Neural progenitor cell (in vitro differentiated cells): ENCODE measurements at regions not wholly inside any gene's neighbourhood (a gene's known extent, or its start where the extent isn't known, plus 50 kb on each side); places are given as distances from the start of the nearest gene placed in this dataset.
"Not testable (repeated sequence)": the region's sequence is repeated elsewhere in the genome, so short reads cannot be mapped to it uniquely, and the experiment has no call there.

ENCODE experiments used
- DNase-seq: peaks from one replicate; pipeline ENCODE4 v3.0.0-alpha.2; 2016; ENCODE audit warnings: low spot score
- H2AFZ ChIP-seq: fragments of 200-600 bp; sonication (generic); replicated peaks from 2 replicates; pipeline ENCODE4 v1.6.1; 2016; ENCODE audit warnings: antibody characterized with exemption
- H3F3A ChIP-seq: fragments of 200-600 bp; sonication (generic); 2 replicates; pipeline ENCODE4 v1.6.1; 2016; ENCODE audit warnings: antibody characterized with exemption, low read depth
- H3K27ac ChIP-seq: fragments of 200-600 bp; sonication (generic); 2 replicates; pipeline ENCODE4 v1.5.1; 2016; ENCODE audit warnings: mild to moderate bottlenecking
- H3K27me3 ChIP-seq: fragments of 200-600 bp; sonication (generic); 2 replicates; pipeline ENCODE4 v1.6.1; 2016; ENCODE audit warnings: mild to moderate bottlenecking, moderate library complexity
- H3K36me3 ChIP-seq: fragments of 200-600 bp; sonication (generic); 2 replicates; pipeline ENCODE4 v1.5.1; 2016
- H3K4me1 ChIP-seq: fragments of 200-600 bp; sonication (generic); 2 replicates; pipeline ENCODE4 v1.6.1; 2016; ENCODE audit warnings: mixed run types
- H3K4me2 ChIP-seq: fragments of 200-600 bp; sonication (generic); 2 replicates; pipeline ENCODE4 v1.6.1; 2016
- H3K4me3 ChIP-seq: fragments of 200-600 bp; sonication (generic); 2 replicates; pipeline ENCODE4 v1.5.1; 2016
- H3K79me2 ChIP-seq: fragments of 200-600 bp; sonication (generic); 2 replicates; pipeline ENCODE4 v1.6.1; 2016; ENCODE audit warnings: low read depth
- H3K9ac ChIP-seq: fragments of 200-600 bp; sonication (generic); 2 replicates; pipeline ENCODE4 v1.6.1; 2016
- H3K9me3 ChIP-seq: fragments of 200-600 bp; sonication (generic); 2 replicates; pipeline ENCODE4 v1.5.1; 2016; ENCODE audit warnings: low read depth
- H4K20me1 ChIP-seq: fragments of 200-600 bp; sonication (generic); 2 replicates; pipeline ENCODE4 v1.6.1; 2016; ENCODE audit warnings: low read depth
- H3K27ac Mint-ChIP-seq: 3 replicates; pipeline ENCODE4 v1.8.0; 2021; ENCODE audit warnings: mixed read lengths
- H3K27me3 Mint-ChIP-seq: 2 replicates; pipeline ENCODE4 v1.8.0; 2022; ENCODE audit warnings: low read depth, mild to moderate bottlenecking, inconsistent platforms, moderate library complexity, mixed read lengths; ENCODE audit not compliant: insufficient read depth
- H3K36me3 Mint-ChIP-seq: 3 replicates; pipeline ENCODE4 v1.8.0; 2021; ENCODE audit warnings: mixed read lengths
- H3K4me1 Mint-ChIP-seq: 3 replicates; pipeline ENCODE4 v1.8.0; 2021; ENCODE audit warnings: mixed read lengths
- H3K4me3 Mint-ChIP-seq: 3 replicates; pipeline ENCODE4 v1.8.0; 2021; ENCODE audit warnings: mild to moderate bottlenecking, moderate library complexity, mixed read lengths
- H3K9me3 Mint-ChIP-seq: 3 replicates; pipeline ENCODE4 v1.8.0; 2020; ENCODE audit warnings: mixed read lengths
- EZH2 ChIP-seq: fragments of 200-600 bp; sonication (generic); IDR thresholded peaks from 2 replicates; pipeline ENCODE4 v1.6.1; 2017; ENCODE audit warnings: antibody characterized with exemption, mild to moderate bottlenecking, moderate library complexity
- EZH2phosphoT487 ChIP-seq: fragments of 200-600 bp; sonication (generic); IDR thresholded peaks from 2 replicates; pipeline ENCODE4 v1.6.1; 2017; ENCODE audit warnings: antibody characterized with exemption
- TF ChIP-seq, protein P1 (sequence below): fragments of 200-600 bp; sonication (generic); IDR thresholded peaks from 2 replicates; pipeline ENCODE4 v1.5.1; 2017; ENCODE audit warnings: antibody characterized with exemption, mild to moderate bottlenecking

DNA sequence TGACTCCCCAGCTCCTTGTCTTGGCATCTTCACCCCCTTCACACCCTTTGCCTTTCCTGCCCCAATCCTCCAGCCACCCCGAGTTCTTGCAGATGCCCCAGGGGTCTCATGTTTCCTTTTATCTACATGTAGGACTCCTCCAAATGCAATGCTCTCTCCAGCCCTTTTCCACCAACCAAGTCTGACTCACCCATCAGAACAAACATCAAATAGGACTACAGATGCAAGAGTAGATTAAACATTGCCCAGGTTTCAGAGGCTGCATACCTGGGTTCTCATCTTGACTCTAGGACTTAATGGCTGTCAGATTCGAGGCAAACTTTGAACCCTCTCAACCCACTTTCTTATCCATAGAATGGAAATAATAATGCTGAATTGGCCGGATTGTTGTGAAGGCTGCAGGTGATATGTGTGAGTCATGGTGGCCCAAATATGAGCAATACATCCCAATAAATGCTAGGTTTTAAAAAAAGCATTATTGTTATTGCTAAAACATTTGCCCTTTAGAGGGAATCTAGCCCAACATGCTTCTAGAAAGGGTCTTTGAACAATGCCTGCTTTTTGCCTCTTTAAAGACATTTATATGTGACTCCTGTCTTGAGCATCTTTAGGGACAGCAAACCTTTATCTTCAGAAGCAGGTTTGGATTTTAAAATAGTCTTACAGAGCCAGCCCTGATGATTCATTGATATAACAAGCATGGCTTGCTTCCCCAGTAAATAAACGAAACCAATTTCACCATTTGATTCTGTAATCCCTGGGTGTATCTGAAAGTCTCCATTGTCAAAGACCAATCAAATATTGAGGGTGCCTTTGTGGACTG is 310.1 kb downstream of the FOXL1 start:
- H3K36me3 ChIP-seq = no peaks in the 10 kb centered on the region
- no peak for DNase-seq
- H2AFZ ChIP-seq = no peak overlapping the region
- H3K27ac ChIP-seq = no peak overlapping the region
- H3K27me3 ChIP-seq = no peaks in the 10 kb centered on the region
- H3K27ac Mint-ChIP-seq = no peak overlapping the region
- H4K20me1 ChIP-seq = no peaks in the 10 kb centered on the region
- H3K9ac ChIP-seq = no peak overlapping the region
- H3K9me3 ChIP-seq = no peaks in the 10 kb centered on the region
- peaks cover 2% of the 10 kb centered on the region for H3F3A ChIP-seq
- no peaks in the 10 kb centered on the region for H3K36me3 Mint-ChIP-seq
- H3K27me3 Mint-ChIP-seq = peaks cover 6% of the 10 kb centered on the region
- H3K4me1 Mint-ChIP-seq = peaks cover 13% of the 10 kb centered on the region
- no peak overlapping the region for H3K4me3 ChIP-seq
- H3K4me1 ChIP-seq = peaks cover 10% of the 10 kb centered on the region
- H3K4me3 Mint-ChIP-seq = no peak overlapping the region
- no peak overlapping the region for H3K4me2 ChIP-seq
- TF ChIP-seq EZH2phosphoT487 (no peak), EZH2 (no peak)
- TF ChIP-seq, protein P1, sequence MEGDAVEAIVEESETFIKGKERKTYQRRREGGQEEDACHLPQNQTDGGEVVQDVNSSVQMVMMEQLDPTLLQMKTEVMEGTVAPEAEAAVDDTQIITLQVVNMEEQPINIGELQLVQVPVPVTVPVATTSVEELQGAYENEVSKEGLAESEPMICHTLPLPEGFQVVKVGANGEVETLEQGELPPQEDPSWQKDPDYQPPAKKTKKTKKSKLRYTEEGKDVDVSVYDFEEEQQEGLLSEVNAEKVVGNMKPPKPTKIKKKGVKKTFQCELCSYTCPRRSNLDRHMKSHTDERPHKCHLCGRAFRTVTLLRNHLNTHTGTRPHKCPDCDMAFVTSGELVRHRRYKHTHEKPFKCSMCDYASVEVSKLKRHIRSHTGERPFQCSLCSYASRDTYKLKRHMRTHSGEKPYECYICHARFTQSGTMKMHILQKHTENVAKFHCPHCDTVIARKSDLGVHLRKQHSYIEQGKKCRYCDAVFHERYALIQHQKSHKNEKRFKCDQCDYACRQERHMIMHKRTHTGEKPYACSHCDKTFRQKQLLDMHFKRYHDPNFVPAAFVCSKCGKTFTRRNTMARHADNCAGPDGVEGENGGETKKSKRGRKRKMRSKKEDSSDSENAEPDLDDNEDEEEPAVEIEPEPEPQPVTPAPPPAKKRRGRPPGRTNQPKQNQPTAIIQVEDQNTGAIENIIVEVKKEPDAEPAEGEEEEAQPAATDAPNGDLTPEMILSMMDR = no peak
- H3K79me2 ChIP-seq = no peaks in the 10 kb centered on the region
- peaks cover 2% of the 10 kb centered on the region for H3K9me3 Mint-ChIP-seq

DNA sequence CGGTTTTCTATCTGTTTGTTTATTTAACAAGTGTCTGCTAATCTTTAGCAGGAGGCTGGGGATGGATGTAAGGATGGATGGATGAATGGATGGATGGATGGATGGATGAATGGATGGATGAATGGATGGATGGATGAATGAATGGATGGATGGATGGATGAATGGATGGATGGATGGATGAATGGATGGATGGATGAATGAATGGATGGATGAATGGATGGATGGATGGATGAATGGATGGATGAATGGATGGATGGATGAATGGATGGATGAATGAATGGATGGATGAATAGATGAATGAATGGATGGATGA is 310.7 kb downstream of the FOXL1 start:
- H3K36me3 Mint-ChIP-seq, H3K4me1 ChIP-seq, H4K20me1 ChIP-seq, H3K9ac ChIP-seq, H3K27me3 ChIP-seq, H3K27ac Mint-ChIP-seq, H3K4me3 Mint-ChIP-seq, H3K9me3 ChIP-seq, H2AFZ ChIP-seq, H3K27me3 Mint-ChIP-seq, H3K36me3 ChIP-seq, H3K4me2 ChIP-seq, H3K4me3 ChIP-seq, H3K79me2 ChIP-seq, DNase-seq, H3K9me3 Mint-ChIP-seq, H3K4me1 Mint-ChIP-seq, H3F3A ChIP-seq, H3K27ac ChIP-seq: not testable (repeated sequence)

DNA sequence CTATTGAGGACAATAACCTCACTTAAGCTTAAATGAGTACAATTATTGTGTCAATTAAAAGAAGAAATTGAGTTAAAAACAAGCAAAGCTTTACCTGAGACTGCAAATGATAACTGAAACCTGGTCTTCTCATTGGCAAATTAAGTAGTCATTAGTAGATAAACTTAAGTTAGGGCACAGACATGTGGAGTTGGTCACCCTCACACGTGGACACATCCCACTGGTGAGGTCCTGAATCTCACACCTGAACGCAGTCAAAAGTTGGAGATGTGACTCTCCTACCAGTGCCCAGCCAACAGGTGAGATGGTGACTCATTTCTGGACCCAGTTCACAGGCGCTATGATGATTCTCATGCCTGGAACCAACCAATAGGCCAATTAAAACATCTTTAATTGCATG is 311.6 kb downstream of the FOXL1 start:
- no peaks in the 10 kb centered on the region for H3K27me3 ChIP-seq
- H3K4me3 ChIP-seq = no peak overlapping the region
- Mint-ChIP-seq H3K36me3 (no peaks in the 10 kb centered on the region), H3K4me1 (no peaks in the 10 kb centered on the region), H3K27me3 (peaks cover 11% of the 10 kb centered on the region), H3K4me3 (no peak overlapping the region), H3K27ac (no peak overlapping the region), H3K9me3 (peaks cover 2% of the 10 kb centered on the region)
- H3K27ac ChIP-seq = no peak overlapping the region
- no peaks in the 10 kb centered on the region for H4K20me1 ChIP-seq
- DNase-seq = no peak
- no peak overlapping the region for H3K4me2 ChIP-seq
- H3K9me3 ChIP-seq = no peaks in the 10 kb centered on the region
- H3K4me1 ChIP-seq = no peaks in the 10 kb centered on the region
- no peaks in the 10 kb centered on the region for H3K36me3 ChIP-seq
- TF ChIP-seq, protein P1 = no peak
- TF ChIP-seq EZH2phosphoT487 = no peak
- TF ChIP-seq EZH2 = no peak
- H3K79me2 ChIP-seq = no peaks in the 10 kb centered on the region
- H3F3A ChIP-seq = no peaks in the 10 kb centered on the region
- H2AFZ ChIP-seq = no peak overlapping the region
- no peak overlapping the region for H3K9ac ChIP-seq

DNA sequence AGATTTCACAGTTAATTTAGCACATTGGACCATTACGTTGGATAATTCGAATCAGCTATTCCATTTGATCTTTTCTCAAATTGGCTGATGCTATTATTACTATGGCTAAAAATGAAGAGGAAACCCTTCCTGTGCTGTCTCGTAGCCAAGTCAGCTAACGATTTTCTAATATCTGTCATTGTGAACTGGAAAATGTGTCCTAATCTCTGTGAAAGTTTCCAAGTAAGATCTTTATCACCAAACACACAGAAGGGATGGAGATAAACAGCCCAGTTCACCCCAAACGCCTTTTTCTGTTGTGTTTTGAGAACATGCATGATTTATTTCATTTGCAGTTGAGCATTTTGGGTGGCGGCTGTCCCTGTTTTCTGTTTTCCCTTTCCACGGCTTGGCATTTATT is 312.8 kb downstream of the FOXL1 start:
- H3K27me3 Mint-ChIP-seq = peaks cover 11% of the 10 kb centered on the region
- DNase-seq = no peak
- peaks cover 8% of the 10 kb centered on the region for H3K4me1 Mint-ChIP-seq
- no peaks in the 10 kb centered on the region for H4K20me1 ChIP-seq
- H3K4me2 ChIP-seq = no peak overlapping the region
- H3K9ac ChIP-seq = no peak overlapping the region
- peaks cover 10% of the 10 kb centered on the region for H3K4me1 ChIP-seq
- H3K4me3 Mint-ChIP-seq = no peak overlapping the region
- H3K4me3 ChIP-seq = no peak overlapping the region
- no peak overlapping the region for H2AFZ ChIP-seq
- no peaks in the 10 kb centered on the region for H3K36me3 ChIP-seq
- H3K79me2 ChIP-seq = no peaks in the 10 kb centered on the region
- H3K36me3 Mint-ChIP-seq = no peaks in the 10 kb centered on the region
- H3K9me3 ChIP-seq = no peaks in the 10 kb centered on the region
- no peaks in the 10 kb centered on the region for H3F3A ChIP-seq
- no peak for TF ChIP-seq EZH2
- TF ChIP-seq, protein P1 = no peak
- H3K9me3 Mint-ChIP-seq = peaks cover 2% of the 10 kb centered on the region
- H3K27ac ChIP-seq = no peak overlapping the region
- H3K27me3 ChIP-seq = no peaks in the 10 kb centered on the region
- no peak overlapping the region for H3K27ac Mint-ChIP-seq
